Activated CD4-positive, alpha-beta T cell treated with anti-CD3 and anti-CD28 coated beads, Interleukin-2, amount 50 U/mL, for 4 hours (primary cell): ENCODE measurements at regions not wholly inside any gene's neighbourhood (a gene's known extent, or its start where the extent isn't known, plus 50 kb on each side); places are given as distances from the start of the nearest gene placed in this dataset.
"Not testable (repeated sequence)": the region's sequence is repeated elsewhere in the genome, so short reads cannot be mapped to it uniquely, and the experiment has no call there.

Experiments used
- DNase-seq, 2 experiments: peaks; one replicate each; pipeline ENCODE4 v3.0.0-alpha.2; 2020

DNA sequence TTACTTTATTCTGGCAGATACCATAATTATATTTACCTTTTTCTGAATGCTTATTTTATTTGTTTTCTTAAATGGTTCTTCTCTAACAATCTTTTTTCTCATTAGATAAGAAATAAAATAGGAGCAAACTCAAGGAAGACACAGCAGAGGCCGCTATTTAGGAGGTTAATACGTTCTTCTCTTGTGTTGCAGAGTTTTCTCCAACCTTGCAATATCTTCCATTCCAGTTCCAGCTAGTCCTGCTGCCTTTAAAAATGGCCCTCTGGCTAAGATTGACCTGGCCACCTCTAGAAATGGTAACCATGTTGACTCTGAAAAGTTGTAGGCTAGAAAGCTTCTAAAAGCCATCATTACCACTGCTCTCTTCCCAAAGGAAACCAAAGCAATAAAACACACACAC, 718.8 kb downstream of the MAT2B start:
- DNase-seq = no peak

DNA sequence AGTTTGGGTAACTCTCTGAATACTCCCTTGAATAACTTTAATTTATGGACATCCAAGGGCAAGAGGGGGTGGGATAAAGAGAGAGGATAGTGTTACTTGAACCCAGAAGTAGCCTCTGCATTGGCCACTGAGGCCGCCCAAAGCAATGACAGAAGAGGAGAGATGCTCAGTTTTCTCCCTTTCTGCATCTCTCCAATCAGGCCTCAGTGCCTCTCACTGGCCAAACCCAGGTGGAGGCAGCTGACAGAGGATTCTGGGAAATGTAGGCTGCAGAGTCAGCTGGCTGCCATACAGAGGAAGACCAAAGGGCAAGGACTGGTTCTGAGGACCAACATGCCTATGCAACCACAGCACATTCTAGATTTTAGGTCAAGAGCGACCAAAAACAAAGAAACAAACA, 719.4 kb downstream of the MAT2B start:
- no peak for DNase-seq

GRCh38 chr5:164230341-164230740, 724.9 kb downstream of the MAT2B start:
- no peak for DNase-seq

DNA sequence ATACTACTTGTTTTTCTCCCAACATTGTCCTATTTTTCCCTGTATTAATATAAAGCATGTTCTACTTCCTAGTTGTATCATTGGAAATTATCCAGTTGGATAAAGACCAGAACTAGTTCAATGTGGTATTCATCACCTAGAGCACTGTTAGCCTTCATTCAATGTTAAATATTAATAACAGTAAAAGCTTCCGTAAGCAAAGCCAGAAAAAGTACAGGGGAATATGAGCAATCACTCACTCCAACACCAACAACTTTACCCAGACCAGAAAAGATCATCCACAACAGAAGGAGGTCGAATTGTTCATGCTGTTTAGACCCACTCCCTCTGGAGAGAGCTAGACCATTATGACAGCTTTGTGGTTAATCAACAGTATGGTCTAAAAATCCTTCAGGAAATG, 728.4 kb downstream of the MAT2B start:
- no peak for DNase-seq

DNA sequence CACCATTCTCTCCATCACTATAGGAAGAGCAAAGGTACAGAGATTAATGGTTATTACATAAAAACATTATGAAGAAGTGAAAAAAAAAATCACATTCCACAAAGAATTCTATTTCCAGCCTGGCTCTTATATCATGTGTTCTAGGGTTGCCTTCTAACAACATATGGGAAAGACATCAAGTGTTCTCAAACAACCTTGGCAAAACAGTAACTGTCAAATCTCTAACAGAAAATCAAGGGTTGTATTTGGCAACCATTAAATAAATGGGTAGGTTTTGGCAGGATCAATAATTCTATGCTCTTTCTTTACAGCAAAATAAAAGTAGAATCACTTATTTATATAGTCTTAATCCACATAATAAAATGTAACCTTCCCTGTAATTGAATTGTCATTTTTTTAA, 728.9 kb downstream of the MAT2B start:
- DNase-seq = no peak

- DNase-seq = no peak
Measured at GRCh38 chr5:164235300-164235891, 730.0 kb downstream of the MAT2B start.

GRCh38 chr5:164237486-164237885, 732.1 kb downstream of the MAT2B start:
- no peak for DNase-seq

DNA sequence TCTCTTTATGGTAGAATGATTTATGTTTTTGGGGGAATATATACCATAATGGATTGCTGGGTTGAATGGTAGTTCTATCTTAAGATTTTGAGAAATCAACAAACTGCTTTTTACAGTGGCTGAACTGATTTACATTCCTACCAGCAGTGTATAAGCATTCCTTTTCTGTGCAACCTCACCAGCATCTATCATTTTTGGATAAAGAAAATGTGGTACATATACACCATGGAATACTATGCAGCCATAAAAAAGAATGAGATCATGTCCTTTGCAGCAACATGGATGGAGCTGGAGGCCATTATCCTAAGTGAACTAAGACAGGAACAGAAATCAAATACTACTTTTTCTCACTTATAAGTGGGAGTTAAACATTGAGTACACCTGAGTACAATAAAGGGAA, 746.4 kb downstream of the MAT2B start:
- DNase-seq = not testable (repeated sequence)

DNA sequence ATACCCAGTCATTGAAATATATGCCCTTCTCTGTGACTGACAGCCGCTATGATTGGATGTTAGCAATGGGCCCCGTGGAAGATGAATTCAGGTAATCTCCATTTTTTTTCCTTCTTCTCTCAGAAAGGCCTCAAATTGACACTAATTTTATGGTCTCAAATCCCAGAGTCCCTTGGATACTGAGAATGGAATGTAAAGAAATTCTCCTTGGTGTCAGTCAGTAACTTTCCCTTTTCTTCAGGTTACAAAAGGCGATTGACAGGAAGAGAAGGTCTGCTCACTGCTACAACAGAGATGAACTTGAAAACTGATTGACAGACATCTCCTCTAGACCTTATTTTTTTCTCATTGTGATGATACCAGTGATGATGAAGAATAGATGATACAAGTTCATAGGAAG, 748.3 kb downstream of the MAT2B start:
- no peak for DNase-seq

DNA sequence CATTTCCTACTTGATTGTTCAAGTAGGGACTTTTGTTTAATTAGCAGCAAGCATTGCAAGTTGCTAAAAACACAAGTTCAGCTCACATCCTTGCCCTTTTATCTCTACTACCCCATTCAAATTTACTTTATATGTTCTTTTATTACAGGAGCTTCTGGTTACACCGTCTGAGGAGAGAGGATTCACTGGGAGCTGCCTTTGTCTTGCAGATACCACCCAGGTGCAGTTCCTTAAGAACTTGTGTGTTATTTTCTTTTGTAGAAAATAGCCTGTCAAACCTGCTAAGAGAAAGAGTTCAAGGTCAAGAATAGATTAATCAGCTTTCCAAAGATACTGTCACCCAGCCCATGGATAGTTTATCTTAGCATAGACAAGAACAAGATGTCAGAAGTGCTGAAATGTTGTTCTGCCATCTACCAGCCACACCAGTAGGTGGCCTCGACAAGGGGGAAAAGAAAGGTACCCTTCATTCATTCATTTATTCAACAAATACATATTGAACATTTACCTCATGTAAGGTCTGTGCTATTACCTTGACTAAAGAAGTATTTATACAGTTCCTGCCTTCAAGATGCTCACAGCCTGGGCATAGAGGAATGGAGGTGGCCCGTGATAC, 750.3 kb downstream of the MAT2B start:
- no peak for DNase-seq

DNA sequence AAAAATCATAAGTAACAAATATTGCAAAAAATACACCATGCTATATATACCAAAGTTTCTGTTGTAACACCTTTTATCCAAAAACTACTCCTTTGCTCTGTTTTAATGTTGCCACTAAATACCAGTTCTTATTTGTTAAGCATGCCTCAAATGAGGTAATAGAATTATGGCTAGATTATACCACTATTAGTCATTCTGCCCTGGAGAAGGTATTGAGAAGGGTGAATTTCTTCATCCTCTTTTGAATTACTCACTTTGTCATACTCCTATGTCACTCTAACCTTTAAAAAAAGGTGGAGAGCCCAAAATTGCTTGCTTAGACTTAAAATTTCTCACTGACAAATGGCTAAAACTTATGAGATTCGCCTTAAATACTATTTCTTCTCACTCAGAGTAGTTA, 750.9 kb downstream of the MAT2B start:
- DNase-seq = no peak

DNA sequence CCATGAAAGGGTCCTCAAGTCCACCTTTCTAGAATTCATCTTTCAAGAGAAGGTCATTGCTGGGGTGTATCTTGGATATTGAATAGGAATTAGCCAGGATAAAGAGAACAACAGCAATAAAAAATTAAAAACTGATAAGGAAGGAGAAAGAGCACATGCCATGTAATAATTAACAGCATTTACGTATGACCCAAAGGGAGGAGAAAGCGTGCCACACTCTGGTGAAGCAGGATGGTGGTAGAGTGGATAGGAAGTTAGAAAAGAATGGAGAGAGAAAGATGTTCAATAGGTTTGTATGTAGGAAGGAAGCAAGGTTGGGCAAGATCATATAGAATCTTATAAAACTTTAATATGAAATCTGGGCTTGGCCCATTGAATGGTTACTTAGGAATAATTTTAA, 751.5 kb downstream of the MAT2B start:
- DNase-seq = no peak

- no peak for DNase-seq
Measured at GRCh38 chr5:164265566-164265965, 760.1 kb downstream of the MAT2B start.

DNA sequence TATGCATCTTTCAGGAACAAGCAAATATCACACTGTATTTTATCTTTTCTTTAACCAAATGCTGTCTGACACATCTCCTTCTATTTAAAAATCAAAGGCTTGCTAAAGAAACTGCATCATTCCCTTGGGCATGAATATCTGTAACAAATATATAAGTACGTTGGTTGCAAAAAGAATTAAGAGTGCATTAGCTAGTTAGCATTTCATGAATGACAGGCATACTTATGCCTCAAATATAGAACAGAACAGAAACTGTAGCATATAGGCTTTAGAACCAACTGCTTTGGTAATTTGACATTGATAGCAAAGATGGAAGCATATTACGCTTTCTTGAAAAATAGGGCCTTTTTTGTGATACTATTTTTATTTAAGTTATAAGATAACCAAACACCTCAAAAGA, 761.2 kb downstream of the MAT2B start:
- no peak for DNase-seq

DNA sequence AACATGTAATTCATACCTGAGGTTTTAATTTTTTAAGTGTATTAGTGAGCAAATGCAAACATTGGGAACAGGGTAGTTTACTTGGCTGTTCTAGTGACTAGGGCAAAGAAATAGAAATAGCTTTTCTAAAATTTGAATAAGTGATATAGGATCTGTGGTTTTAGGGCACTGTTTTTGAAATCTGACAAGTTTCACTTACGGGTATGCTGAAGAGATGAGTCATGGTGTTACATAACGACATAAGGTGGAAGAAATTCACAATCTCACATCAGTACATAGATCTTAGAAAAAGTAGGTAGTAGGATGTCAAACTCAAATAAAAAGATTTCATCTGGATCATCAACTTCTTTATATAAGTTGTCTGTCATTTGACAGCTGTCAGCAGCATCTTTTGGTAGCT, 772.3 kb downstream of the MAT2B start:
- no peak for DNase-seq

- DNase-seq = no peak
Measured at GRCh38 chr5:164289526-164289925, 784.1 kb downstream of the MAT2B start.

GRCh38 chr5:164296603-164297080, 791.2 kb downstream of the MAT2B start:
- DNase-seq = no peak

GRCh38 chr5:164298165-164298564, 792.7 kb downstream of the MAT2B start:
- DNase-seq = no peak

DNA sequence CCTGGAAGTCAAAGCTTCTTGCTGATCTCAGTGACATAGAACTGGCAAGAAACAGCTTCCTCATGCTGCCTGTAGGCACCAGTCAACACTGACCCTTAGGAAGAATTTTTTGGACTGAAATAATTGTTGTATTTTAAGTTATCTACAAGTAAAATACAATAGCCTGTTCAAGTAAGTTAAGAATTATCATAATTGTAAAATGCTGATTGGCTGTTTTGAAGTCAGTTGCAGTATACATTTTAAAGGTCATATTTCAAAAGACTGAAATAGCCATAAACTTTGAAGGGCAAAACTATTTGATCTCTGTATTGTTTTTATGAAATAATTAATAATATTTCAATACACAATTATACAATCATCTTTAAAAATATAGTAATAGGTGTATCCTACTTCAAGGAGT, 794.9 kb downstream of the MAT2B start:
- no peak for DNase-seq

- no peak for DNase-seq
Measured at GRCh38 chr5:164301136-164301535, 795.7 kb downstream of the MAT2B start.

DNA sequence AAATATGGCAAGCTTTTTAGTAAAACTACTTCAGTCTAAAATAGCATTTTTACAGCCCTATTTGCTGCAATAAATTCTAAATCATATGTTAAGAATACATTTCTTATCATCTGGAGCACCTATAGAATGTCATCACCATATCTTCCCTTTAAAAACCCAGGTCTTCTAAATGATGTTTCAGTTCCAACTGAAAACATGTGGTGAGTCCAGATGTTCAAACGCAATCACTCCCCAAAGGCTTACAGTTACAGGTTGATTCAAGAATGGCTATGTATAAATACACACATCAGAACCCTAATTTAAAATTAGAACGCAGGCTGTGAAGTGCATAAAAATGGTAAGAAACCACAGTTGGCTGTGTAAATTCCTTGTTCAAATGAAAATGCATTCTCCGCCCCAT, 796.3 kb downstream of the MAT2B start:
- no peak for DNase-seq

- DNase-seq = no peak
Measured at GRCh38 chr5:164302533-164303235, 797.3 kb downstream of the MAT2B start.

GRCh38 chr5:164303646-164304215, 798.3 kb downstream of the MAT2B start:
- DNase-seq = no peak

GRCh38 chr5:164306662-164307061, 801.2 kb downstream of the MAT2B start:
- no peak for DNase-seq
